Panc1 (cell line): ENCODE measurements at regions not wholly inside any gene's neighbourhood (a gene's known extent, or its start where the extent isn't known, plus 50 kb on each side); places are given as distances from the start of the nearest gene placed in this dataset.

Source experiments
- ATAC-seq: fragments of 200-7000 bp; cut with Tn5 transposase; 2 replicates; pipeline ENCODE4 v1.9.1; 2020; ENCODE audit warnings: mild to moderate bottlenecking, moderate library complexity
- BruUV-seq: library from RNA; stranded (reverse); fragments of 400-500 nt; replicated peaks from 2 replicates; lab custom pipeline; 2021; lab: Mats Ljungman, UMichigan
- CTCF ChIA-PET: fragments of 300-600 bp; sonication (Branson Sonifier 250); formaldehyde crosslinking; loops from one replicate; lab custom pipeline; 2022; ENCODE audit warnings: antibody characterized with exemption; lab: Charles Lee
- POLR2A ChIA-PET: fragments of 300-600 bp; sonication (Branson Sonifier 250); formaldehyde crosslinking; loops from one replicate; lab custom pipeline; 2022; ENCODE audit warnings: antibody characterized with exemption; lab: Charles Lee
- DNase-seq: peaks from one replicate; pipeline ENCODE4 v3.0.0-alpha.2; 2010; ENCODE audit warnings: low read depth, low spot score
- H3K27ac ChIP-seq: 2 replicates; pipeline ENCODE4 v1.5.1; 2011; ENCODE audit warnings: mild to moderate bottlenecking, low read length, inconsistent platforms
- H3K27me3 ChIP-seq: fragments of 200-500 bp; sonication (Bioruptor generic); 2 replicates; pipeline ENCODE4 v1.6.0; 2014; ENCODE audit warnings: low read length, inconsistent platforms; ENCODE audit not compliant: control insufficient read depth, insufficient read depth
- H3K36me3 ChIP-seq: fragments of 200-500 bp; sonication (Bioruptor generic); 2 replicates; pipeline ENCODE4 v1.5.1; 2014; ENCODE audit warnings: inconsistent platforms, mild to moderate bottlenecking, low read length, moderate library complexity; ENCODE audit not compliant: control insufficient read depth, insufficient read depth
- H3K4me1 ChIP-seq: 2 replicates; pipeline ENCODE4 v1.5.1; 2011; ENCODE audit warnings: inconsistent platforms, mild to moderate bottlenecking, low read length, moderate library complexity; ENCODE audit not compliant: control insufficient read depth, insufficient read depth
- H3K4me3 ChIP-seq, 2 experiments: 2 replicates each; pipeline ENCODE4 v1.5.1; 2011 to 2012; ENCODE audit warnings: low read depth in 2 of 2, low read length in 2 of 2, mild to moderate bottlenecking in 2 of 2, inconsistent platforms in 1 of 2, moderate library complexity in 1 of 2
- H3K9me3 ChIP-seq: fragments of 200-500 bp; sonication (Bioruptor generic); 2 replicates; pipeline ENCODE4 v1.5.1; 2014; ENCODE audit warnings: low read depth, mild to moderate bottlenecking, inconsistent platforms, low read length, moderate library complexity; ENCODE audit not compliant: control insufficient read depth, insufficient read depth
- CTCF ChIP-seq: fragments of 450-650 bp; IDR thresholded peaks from 2 replicates; pipeline ENCODE4 v1.5.1; 2017; ENCODE audit warnings: mild to moderate bottlenecking
- POLR2AphosphoS5 ChIP-seq: IDR thresholded peaks from 2 replicates; pipeline ENCODE4 v1.6.1; 2012; ENCODE audit warnings: mild to moderate bottlenecking, low read depth, low read length, moderate library complexity
- REST ChIP-seq, 2 experiments: IDR thresholded peaks; 2 replicates each; pipeline ENCODE4 v1.6.1; 2011 to 2012; ENCODE audit warnings: low read depth in 2 of 2, control low read depth in 1 of 2, low read length in 1 of 2, mild to moderate bottlenecking in 1 of 2, moderate library complexity in 1 of 2; ENCODE audit not compliant: insufficient read depth in 1 of 2
- SIN3A ChIP-seq: IDR thresholded peaks from 2 replicates; pipeline ENCODE4 v1.6.1; 2012; ENCODE audit warnings: low read depth, mild to moderate bottlenecking, low read length, moderate library complexity, borderline replicate concordance; ENCODE audit not compliant: insufficient read depth
- TCF7L2 ChIP-seq: IDR thresholded peaks from 2 replicates; pipeline ENCODE4 v1.6.1; 2011; ENCODE audit warnings: mild to moderate bottlenecking, low read depth, low read length, inconsistent platforms
- in situ Hi-C: cut with HindIII; loops from 2 replicates; pipeline ENCODE4 v1.10.0; 2016; ENCODE audit warnings: low sequenced_read_pairs, low pct_unique_long_range_greater_than_20kb
- intact Hi-C: fragments of 100-400 bp; cut with micrococcal nuclease; formaldehyde crosslinking; loops from one replicate; pipeline ENCODE4 v1.10.0; 2022; ENCODE audit not compliant: unreplicated experiment

GRCh38 chr6:66948106-66948505 lies 1241.1 kb upstream of the EYS start:
- ATAC-seq (no peak), DNase-seq (no peak)
- H3K27me3 ChIP-seq = no peaks in the 10 kb centered on the region
- no peaks in the 10 kb centered on the region for H3K9me3 ChIP-seq
- no peaks in the 10 kb centered on the region for H3K36me3 ChIP-seq
- in situ Hi-C loops = no loop called here
- no peak for TF ChIP-seq TCF7L2
- no TSS peak for BruUV-seq
- H3K27ac ChIP-seq = no peak overlapping the region
- ChIA-PET CTCF (no interaction called here), POLR2A (no interaction called here)
- intact Hi-C loops = no loop called here
- no peaks in the 10 kb centered on the region for H3K4me1 ChIP-seq
- H3K4me3 ChIP-seq = no peak overlapping the region

- no TSS peak for BruUV-seq
- H3K27me3 ChIP-seq = no peaks in the 10 kb centered on the region
- ChIA-PET CTCF (no interaction called here), POLR2A (no interaction called here)
- TF ChIP-seq POLR2AphosphoS5 (no peak), SIN3A (no peak), TCF7L2 (no peak), REST (IDR thresholded peaks at IDR 0.05; ENCODE audit: insufficient read depth in 1 of 2, low read depth in 2 of 2, low read length in 1 of 2) (no peak), CTCF (no peak)
- DNase-seq (no peak), ATAC-seq (no peak)
- no peaks in the 10 kb centered on the region for H3K36me3 ChIP-seq
- no peaks in the 10 kb centered on the region for H3K4me1 ChIP-seq
- H3K9me3 ChIP-seq = no peaks in the 10 kb centered on the region
- no peak overlapping the region for H3K4me3 ChIP-seq
- H3K27ac ChIP-seq = no peak overlapping the region
- in situ Hi-C loops = no loop called here
- intact Hi-C loops = no loop called here
Observed at GRCh38 chr6:66940003-66940402, 1233.0 kb upstream of the EYS start.

GRCh38 chr6:66937180-66937579 lies 1230.2 kb upstream of the EYS start:
- Histone ChIP-seq H3K27ac (no peak overlapping the region), H3K36me3 (no peaks in the 10 kb centered on the region), H3K4me1 (no peaks in the 10 kb centered on the region), H3K9me3 (no peaks in the 10 kb centered on the region), H3K4me3 (no peak overlapping the region), H3K27me3 (no peaks in the 10 kb centered on the region)
- DNase-seq = no peak
- intact Hi-C loops = no loop called here
- POLR2A ChIA-PET = no interaction called here
- in situ Hi-C loops = no loop called here
- TF ChIP-seq REST (IDR thresholded peaks at IDR 0.05; ENCODE audit: insufficient read depth in 1 of 2, low read depth in 2 of 2, low read length in 1 of 2) (no peak), SIN3A (no peak), CTCF (no peak), TCF7L2 (no peak), POLR2AphosphoS5 (no peak)
- no TSS peak for BruUV-seq
- no peak for ATAC-seq
- CTCF ChIA-PET = no interaction called here
